Fibroblast of lung (primary cell): ENCODE measurements at regions not wholly inside any gene's neighbourhood (a gene's known extent, or its start where the extent isn't known, plus 50 kb on each side); places are given as distances from the start of the nearest gene placed in this dataset.

Source experiments
- CTCF ChIP-seq, 2 donors: IDR thresholded peaks in 1 of 2; conservative IDR thresholded peaks in 1 of 2; 1 replicate in 1 of 2; 2 replicates in 1 of 2; pipeline ENCODE4 v1.5.1; 2011 to 2012; ENCODE audit warnings: low read length in 2 of 2, control low read depth in 1 of 2, inconsistent platforms in 1 of 2, low read depth in 1 of 2, mild to moderate bottlenecking in 1 of 2
- EZH2 ChIP-seq: IDR thresholded peaks from 2 replicates; pipeline ENCODE4 v1.5.1; 2012; ENCODE audit warnings: low read length, control low read depth, mild to moderate bottlenecking; ENCODE audit errors: missing control alignments

GRCh38 chr14:80403036-80403435 lies 191.7 kb upstream of the DIO2 start:
- no peak for TF ChIP-seq CTCF (conservative IDR thresholded peaks at IDR 0.05 in 1 of 2, IDR thresholded peaks at IDR 0.05 in 1 of 2; ENCODE audit: low read depth in 1 of 2, low read length in 2 of 2)
- TF ChIP-seq EZH2 = no peak
